B cell (primary cell): ENCODE measurements at regions not wholly inside any gene's neighbourhood (a gene's known extent, or its start where the extent isn't known, plus 50 kb on each side); places are given as distances from the start of the nearest gene placed in this dataset.

ENCODE experiments used
- ATAC-seq: fragments of 200-7000 bp; cut with Tn5 transposase; one replicate; pipeline ENCODE4 v1.10.0; 2021; ENCODE audit warnings: low read depth, mild to moderate bottlenecking, moderate number of reproducible peaks, moderate library complexity
- CTCF ChIA-PET: fragments of 350-600 bp; sonication (Branson Sonifier 250); formaldehyde crosslinking; loops from one replicate; lab custom pipeline; 2021; ENCODE audit warnings: antibody characterized with exemption, inconsistent platforms; lab: Charles Lee
- POLR2A ChIA-PET: fragments of 350-600 bp; sonication (Branson Sonifier 250); formaldehyde crosslinking; loops from one replicate; lab custom pipeline; 2021; ENCODE audit warnings: antibody characterized with exemption; lab: Charles Lee
- DNase-seq: peaks from one replicate; pipeline ENCODE4 v3.0.0; 2013
- H2AFZ ChIP-seq: 2 replicates; pipeline ENCODE4 v1.6.1; 2012; ENCODE audit warnings: mild to moderate bottlenecking, low read depth, low read length; ENCODE audit not compliant: insufficient read depth, poor library complexity, severe bottlenecking
- H3K27ac ChIP-seq, 2 donors: 1 replicate in 1 of 2; 2 replicates in 1 of 2; pipeline ENCODE4 v1.5.1; 2012 to 2013; ENCODE audit warnings: low read length in 2 of 2, mild to moderate bottlenecking in 2 of 2, moderate library complexity in 1 of 2
- H3K27me3 ChIP-seq, 4 experiments: fragments of 200-600 bp in 1 of 4; sonication (generic) in 1 of 4; replicated peaks in 1 of 4; 1 replicate in 2 of 4; 2 replicates in 2 of 4; pipeline versions ENCODE4 v1.6.1 to v1.7.0; 2013 to 2016; ENCODE audit warnings: low read length in 3 of 4, mild to moderate bottlenecking in 2 of 4, mixed read lengths in 1 of 4, moderate library complexity in 1 of 4; ENCODE audit not compliant: insufficient read depth in 4 of 4, control insufficient read depth in 3 of 4; ENCODE audit errors: control extremely low read depth in 1 of 4
- H3K36me3 ChIP-seq, 2 experiments: replicated peaks in 1 of 2; 1 replicate in 1 of 2; 2 replicates in 1 of 2; pipeline versions ENCODE4 v1.6.1 to v1.7.1; 2013; ENCODE audit warnings: low read length in 1 of 2; ENCODE audit not compliant: insufficient read depth in 2 of 2, control insufficient read depth in 1 of 2; ENCODE audit errors: control extremely low read depth in 1 of 2, extremely low read depth in 1 of 2
- H3K4me1 ChIP-seq, 2 donors: fragments of 200-600 bp in 1 of 2; sonication (generic) in 1 of 2; 1 replicate in 1 of 2; 2 replicates in 1 of 2; pipeline versions ENCODE4 v1.5.1 to v1.6.1; 2013 to 2017; ENCODE audit warnings: low read length in 2 of 2; ENCODE audit not compliant: control insufficient read depth in 2 of 2, insufficient read depth in 2 of 2
- H3K4me2 ChIP-seq: replicated peaks from 2 replicates; pipeline ENCODE3; 2012; ENCODE audit warnings: mild to moderate bottlenecking, low read depth, low read length; ENCODE audit not compliant: poor library complexity, severe bottlenecking
- H3K4me3 ChIP-seq, 5 experiments: fragments of 200-600 bp in 1 of 5; sonication (generic) in 1 of 5; 1 replicate in 3 of 5; 2 replicates in 2 of 5; pipeline versions ENCODE4 v1.5.1 to v1.7.0; 2011 to 2016; ENCODE audit warnings: low read length in 4 of 5, mild to moderate bottlenecking in 4 of 5, low read depth in 2 of 5, control low read depth in 1 of 5, moderate library complexity in 1 of 5; ENCODE audit not compliant: insufficient read depth in 1 of 5; ENCODE audit errors: control extremely low read depth in 1 of 5, extremely low read depth in 1 of 5
- H3K79me2 ChIP-seq: fragments of 200-600 bp; sonication (generic); one replicate; pipeline ENCODE4 v1.6.0; 2016; ENCODE audit warnings: low read length; ENCODE audit not compliant: control insufficient read depth, insufficient read depth
- H3K9ac ChIP-seq: fragments of 200-600 bp; sonication (generic); 2 replicates; pipeline ENCODE4 v1.6.1; 2017; ENCODE audit warnings: mild to moderate bottlenecking, low read length, moderate library complexity
- H3K9me3 ChIP-seq, 3 donors: one replicate each; pipeline versions ENCODE4 v1.6.1 to v1.7.1; 2013; ENCODE audit warnings: low read length in 2 of 3; ENCODE audit not compliant: control insufficient read depth in 2 of 3, insufficient read depth in 1 of 3; ENCODE audit errors: control extremely low read depth in 1 of 3
- H4K20me1 ChIP-seq: 2 replicates; pipeline ENCODE4 v1.6.0; 2012; ENCODE audit warnings: mild to moderate bottlenecking, low read length; ENCODE audit not compliant: insufficient read depth, control insufficient read depth, poor library complexity, severe bottlenecking
- H3K27ac Mint-ChIP-seq: one replicate; pipeline ENCODE4 v1.8.0; 2021; ENCODE audit warnings: mixed read lengths
- H3K27me3 Mint-ChIP-seq: one replicate; pipeline ENCODE4 v1.8.0; 2021; ENCODE audit warnings: mixed read lengths
- H3K4me1 Mint-ChIP-seq: one replicate; pipeline ENCODE4 v1.8.0; 2021; ENCODE audit warnings: mixed read lengths
- H3K4me3 Mint-ChIP-seq: one replicate; pipeline ENCODE4 v1.8.0; 2021; ENCODE audit warnings: mixed read lengths
- H3K9me3 Mint-ChIP-seq: one replicate; pipeline ENCODE4 v1.8.0; 2022; ENCODE audit warnings: mixed read lengths; ENCODE audit not compliant: insufficient read depth
- CTCF ChIP-seq: fragments of 200-600 bp; IDR thresholded peaks from one replicate; pipeline ENCODE4 v1.8.0; 2022; ENCODE audit warnings: antibody characterized with exemption, mild to moderate bottlenecking
- EZH2 ChIP-seq: IDR thresholded peaks from 2 replicates; pipeline ENCODE4 v1.6.1; 2012; ENCODE audit warnings: borderline replicate concordance, low read depth, mild to moderate bottlenecking, moderate library complexity, low read length; ENCODE audit not compliant: insufficient read depth, poor library complexity, severe bottlenecking
- WGBS: methylation state at CpG from one replicate; pipeline ENCODE4 v1.1.5; 2013; ENCODE audit warnings: missing lambda C conversion rate; ENCODE audit not compliant: insufficient coverage; 5-methylcytosine and 5-hydroxymethylcytosine counted together
- intact Hi-C: fragments of 100-400 bp; cut with micrococcal nuclease; formaldehyde crosslinking; loops from one replicate; pipeline ENCODE4 v1.10.0; 2022

GRCh38 chr12:47527816-47528215, 178.0 kb downstream of the RPAP3 start:
- Histone ChIP-seq H3K36me3 (no peaks in the 10 kb centered on the region), H3K27ac (no peak overlapping the region), H3K4me3 (no peak overlapping the region), H2AFZ (no peak overlapping the region), H4K20me1 (no peaks in the 10 kb centered on the region), H3K4me2 (no peak overlapping the region), H3K4me1 (no peaks in the 10 kb centered on the region), H3K9ac (no peak overlapping the region), H3K79me2 (no peaks in the 10 kb centered on the region), H3K9me3 (peaks cover 9 to 33% (median 13%) of the 10 kb centered on the region in 3 donors), H3K27me3 (peaks cover 0 to 4% (median 1%) of the 10 kb centered on the region in 4 experiments)
- CTCF ChIA-PET = no interaction called here
- TF ChIP-seq EZH2 (no peak), CTCF (no peak)
- WGBS = 100% methylated on average over 1 of the region's 1 CpG
- POLR2A ChIA-PET = no interaction called here
- H3K27ac Mint-ChIP-seq = no peak overlapping the region
- no peaks in the 10 kb centered on the region for H3K4me1 Mint-ChIP-seq
- ATAC-seq (no peak), DNase-seq (no peak)
- intact Hi-C loops = no loop called here
- H3K4me3 Mint-ChIP-seq = no peak overlapping the region
- peaks cover 42% of the 10 kb centered on the region for H3K27me3 Mint-ChIP-seq
- peaks cover 23% of the 10 kb centered on the region for H3K9me3 Mint-ChIP-seq

GRCh38 chr12:47520029-47520428, 185.8 kb downstream of the RPAP3 start:
- Histone ChIP-seq H3K4me3 (no peak overlapping the region), H4K20me1 (no peaks in the 10 kb centered on the region), H3K27me3 (peaks cover 0 to 2% (median 0%) of the 10 kb centered on the region in 4 experiments), H3K4me2 (no peak overlapping the region), H3K36me3 (no peaks in the 10 kb centered on the region), H3K27ac (no peak overlapping the region), H3K9ac (no peak overlapping the region), H3K4me1 (no peaks in the 10 kb centered on the region), H3K9me3 (peaks cover 0 to 14% (median 4%) of the 10 kb centered on the region in 3 donors), H3K79me2 (no peaks in the 10 kb centered on the region), H2AFZ (no peak overlapping the region)
- TF ChIP-seq CTCF = no peak
- POLR2A ChIA-PET = no interaction called here
- H3K27ac Mint-ChIP-seq = no peak overlapping the region
- no peaks in the 10 kb centered on the region for H3K4me1 Mint-ChIP-seq
- peaks cover 20% of the 10 kb centered on the region for H3K27me3 Mint-ChIP-seq
- DNase-seq (no peak), ATAC-seq (no peak)
- intact Hi-C loops = no loop called here
- CTCF ChIA-PET = no interaction called here
- peaks cover 10% of the 10 kb centered on the region for H3K9me3 Mint-ChIP-seq
- H3K4me3 Mint-ChIP-seq = no peak overlapping the region
